ENCODE measurements at regions not wholly inside any gene's neighbourhood (a gene's known extent, or its start where the extent isn't known, plus 50 kb on each side); places are given as distances from the start of the nearest gene placed in this dataset.
"Not testable (repeated sequence)": the region's sequence is repeated elsewhere in the genome, so short reads cannot be mapped to it uniquely, and the experiment has no call there.

- ATAC-seq (ENCODE audit: low FRiP score) (peak; percentile 25), DNase-seq (ENCODE audit: low spot score) (no peak)
- no peak for TF ChIP-seq CTCF (IDR thresholded peaks at IDR 0.05)
Observed at GRCh38 chr9:39588500-39589137, 233.2 kb downstream of the SPATA31A1 start.

- DNase-seq (ENCODE audit: low spot score); ATAC-seq (ENCODE audit: low FRiP score): not testable (repeated sequence)
Observed at GRCh38 chr9:39604089-39604488, 248.6 kb downstream of the SPATA31A1 start.

GRCh38 chr9:39611449-39612231, 256.2 kb downstream of the SPATA31A1 start:
- ATAC-seq (ENCODE audit: low FRiP score); DNase-seq (ENCODE audit: low spot score): not testable (repeated sequence)

GRCh38 chr9:39616480-39616879, 261.0 kb downstream of the SPATA31A1 start:
- not testable (repeated sequence) for DNase-seq (ENCODE audit: low spot score); ATAC-seq (ENCODE audit: low FRiP score)

GRCh38 chr9:39624048-39624447, 268.6 kb downstream of the SPATA31A1 start:
- not testable (repeated sequence) for ATAC-seq (ENCODE audit: low FRiP score); DNase-seq (ENCODE audit: low spot score)

GRCh38 chr9:39632071-39632470, 276.6 kb downstream of the SPATA31A1 start:
- ATAC-seq (ENCODE audit: low FRiP score); DNase-seq (ENCODE audit: low spot score): not testable (repeated sequence)

- DNase-seq (ENCODE audit: low spot score); ATAC-seq (ENCODE audit: low FRiP score): not testable (repeated sequence)
Observed at GRCh38 chr9:39649029-39649428, 293.6 kb downstream of the SPATA31A1 start.

GRCh38 chr9:39656960-39657603, 301.6 kb downstream of the SPATA31A1 start:
- not testable (repeated sequence) for DNase-seq (ENCODE audit: low spot score); ATAC-seq (ENCODE audit: low FRiP score)

GRCh38 chr9:39663020-39663419, 307.6 kb downstream of the SPATA31A1 start:
- ATAC-seq (ENCODE audit: low FRiP score); DNase-seq (ENCODE audit: low spot score): not testable (repeated sequence)

- ATAC-seq (ENCODE audit: low FRiP score); DNase-seq (ENCODE audit: low spot score): not testable (repeated sequence)
Observed at GRCh38 chr9:39663713-39664112, 308.2 kb downstream of the SPATA31A1 start.

GRCh38 chr9:39665020-39665419, 309.6 kb downstream of the SPATA31A1 start:
- not testable (repeated sequence) for ATAC-seq (ENCODE audit: low FRiP score); DNase-seq (ENCODE audit: low spot score)

GRCh38 chr9:39674437-39675210, 319.2 kb downstream of the SPATA31A1 start:
- not testable (repeated sequence) for ATAC-seq (ENCODE audit: low FRiP score); DNase-seq (ENCODE audit: low spot score)

- not testable (repeated sequence) for DNase-seq (ENCODE audit: low spot score); ATAC-seq (ENCODE audit: low FRiP score)
Observed at GRCh38 chr9:39675211-39675553, 319.7 kb downstream of the SPATA31A1 start.

- not testable (repeated sequence) for ATAC-seq (ENCODE audit: low FRiP score); DNase-seq (ENCODE audit: low spot score)
Observed at GRCh38 chr9:39678534-39679263, 323.2 kb downstream of the SPATA31A1 start.

- not testable (repeated sequence) for ATAC-seq (ENCODE audit: low FRiP score); DNase-seq (ENCODE audit: low spot score)
Observed at GRCh38 chr9:39680694-39681401, 325.4 kb downstream of the SPATA31A1 start.

GRCh38 chr9:39728862-39729261, 373.4 kb downstream of the SPATA31A1 start:
- DNase-seq (ENCODE audit: low spot score); ATAC-seq (ENCODE audit: low FRiP score): not testable (repeated sequence)

GRCh38 chr9:39744898-39745297, 389.4 kb downstream of the SPATA31A1 start:
- DNase-seq (ENCODE audit: low spot score); ATAC-seq (ENCODE audit: low FRiP score): not testable (repeated sequence)
